HS-27A (cell line): ENCODE measurements at regions not wholly inside any gene's neighbourhood (a gene's known extent, or its start where the extent isn't known, plus 50 kb on each side); places are given as distances from the start of the nearest gene placed in this dataset.
"Not testable (repeated sequence)": the region's sequence is repeated elsewhere in the genome, so short reads cannot be mapped to it uniquely, and the experiment has no call there.

Source experiments
- DNase-seq: peaks from one replicate; pipeline ENCODE4 v3.0.0-alpha.2; 2012; ENCODE audit warnings: low read depth, missing footprints

DNA sequence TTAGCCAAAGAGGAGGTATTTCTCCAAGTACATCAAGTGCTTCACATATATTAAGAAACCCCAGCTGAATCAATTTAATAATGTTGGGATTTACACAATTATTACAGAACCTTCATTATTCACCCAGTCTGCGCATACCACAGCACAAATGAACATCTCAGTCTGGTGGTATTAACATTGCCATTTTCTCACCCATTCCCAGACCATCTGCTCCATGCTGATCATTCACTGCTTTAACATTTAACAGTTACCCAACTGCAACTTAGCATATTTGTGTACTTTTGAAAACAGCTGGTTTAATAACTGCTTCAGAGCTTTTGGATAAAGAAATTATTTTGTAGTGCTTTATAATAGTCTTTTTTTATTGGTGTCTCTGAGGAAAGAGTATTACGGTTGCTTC is 1072.1 kb downstream of the NXPH1 start:
- no peak for DNase-seq

DNA sequence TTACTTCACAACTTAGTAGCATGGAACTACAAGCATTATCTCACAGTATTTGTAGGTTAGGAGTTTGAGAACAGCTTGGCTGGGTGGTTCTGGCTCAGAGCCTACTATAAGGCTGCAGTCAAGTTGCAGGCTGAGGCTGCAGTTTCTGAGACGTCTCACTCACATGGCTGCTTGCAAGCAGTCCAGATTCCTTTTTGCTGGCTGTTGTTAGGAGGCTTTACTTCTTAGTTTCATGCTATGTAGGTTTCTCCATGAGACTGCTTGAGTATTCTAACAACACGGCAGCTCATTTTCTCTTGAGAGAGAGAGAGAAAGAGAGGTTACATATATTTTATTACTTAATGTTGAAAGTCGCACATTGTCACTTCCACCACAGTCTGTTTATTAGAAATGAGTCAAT is 1073.9 kb downstream of the NXPH1 start:
- DNase-seq: no peak

DNA sequence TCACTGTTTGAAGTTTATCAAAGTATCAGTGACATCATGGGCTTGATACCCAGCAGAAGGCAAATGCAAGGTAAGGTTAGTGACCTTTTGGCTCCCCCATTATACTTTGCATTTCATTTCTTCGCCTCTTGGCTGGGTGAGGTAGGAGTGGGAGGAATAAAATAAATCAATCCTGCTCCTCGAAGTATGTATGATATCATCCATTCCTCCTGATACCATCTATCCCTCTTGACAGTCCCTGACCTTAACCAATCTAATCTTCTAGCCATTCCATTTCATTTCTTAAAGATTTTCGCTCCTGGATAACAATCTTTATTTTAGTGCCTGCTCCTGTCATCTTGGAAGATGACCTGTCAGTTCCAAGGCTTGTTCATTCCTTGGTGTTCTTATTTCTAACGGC is 1083.3 kb downstream of the NXPH1 start:
- no peak for DNase-seq

DNA sequence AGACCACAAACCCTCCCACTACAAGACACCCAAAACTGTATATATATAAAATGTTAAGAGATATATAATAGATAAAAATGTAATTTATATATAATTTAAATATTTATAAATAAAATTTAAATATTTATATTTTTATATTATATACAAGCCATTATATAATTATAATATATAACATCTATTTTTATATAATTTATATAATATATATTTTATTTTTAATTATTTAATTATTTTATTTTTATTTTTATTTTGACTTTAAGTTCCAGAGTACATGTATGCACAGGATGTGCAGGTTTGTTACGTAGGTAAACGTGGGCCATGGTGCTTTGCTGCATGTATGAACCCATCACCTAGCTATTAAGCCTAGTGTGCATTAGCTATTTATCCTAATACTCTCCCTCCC is 1090.2 kb downstream of the NXPH1 start:
- no peak for DNase-seq

DNA sequence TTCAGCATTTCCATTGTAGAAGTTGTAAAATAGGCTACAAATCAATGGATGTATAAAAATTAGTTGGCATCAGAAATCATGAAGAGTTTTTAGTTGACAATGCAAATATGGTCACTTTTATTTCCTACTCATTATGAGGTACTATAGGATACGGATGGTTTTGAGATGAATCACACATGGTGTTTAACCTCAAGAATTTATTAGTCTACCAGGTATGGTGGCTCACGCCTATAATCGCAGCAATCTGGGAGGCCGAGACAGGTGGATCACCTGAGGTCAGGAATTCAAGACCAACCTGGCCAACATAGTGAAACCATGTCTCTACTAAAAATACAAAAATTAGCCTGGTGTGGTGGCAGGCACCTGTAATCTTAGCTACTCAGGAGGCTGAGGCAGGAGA is 1119.0 kb downstream of the NXPH1 start:
- DNase-seq: not testable (repeated sequence)

DNA sequence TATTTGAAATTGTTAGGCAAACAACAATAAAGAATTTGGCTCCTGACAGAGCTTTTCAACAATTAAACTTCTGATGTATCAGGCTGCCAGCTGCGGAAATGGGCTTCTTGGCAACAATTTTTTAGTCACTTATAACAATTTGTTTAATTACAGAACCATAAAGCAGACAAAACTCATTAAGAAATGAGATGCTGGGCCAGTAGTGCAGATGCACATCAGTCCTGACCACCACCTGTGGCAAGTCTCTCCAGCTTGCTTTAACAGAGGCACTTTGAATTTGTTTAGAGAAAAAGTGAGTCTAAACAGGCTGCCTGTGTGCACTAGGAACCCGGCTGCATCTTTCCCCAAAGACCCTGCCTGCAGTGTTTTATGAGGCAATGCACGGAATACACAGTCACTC is 1124.4 kb downstream of the NXPH1 start:
- DNase-seq: no peak

DNA sequence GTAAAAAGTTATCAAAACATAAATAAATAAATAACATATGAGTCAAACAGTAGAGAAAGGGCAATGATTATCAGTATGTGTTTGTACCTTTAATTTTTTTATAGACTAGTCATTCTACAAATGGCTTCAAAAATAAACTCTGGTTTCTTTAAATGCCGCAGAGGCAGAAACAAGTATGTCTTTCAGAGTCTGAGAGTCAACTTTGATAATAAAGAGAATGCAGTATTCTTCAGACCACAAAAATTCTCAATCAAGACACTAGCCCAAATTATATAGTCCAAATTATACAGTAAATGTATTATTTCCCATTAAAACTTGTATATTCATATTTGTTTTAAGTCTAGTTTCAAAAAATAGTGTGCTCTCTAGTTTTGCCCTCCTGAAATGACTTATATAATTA is 1142.3 kb downstream of the NXPH1 start:
- no peak for DNase-seq

DNA sequence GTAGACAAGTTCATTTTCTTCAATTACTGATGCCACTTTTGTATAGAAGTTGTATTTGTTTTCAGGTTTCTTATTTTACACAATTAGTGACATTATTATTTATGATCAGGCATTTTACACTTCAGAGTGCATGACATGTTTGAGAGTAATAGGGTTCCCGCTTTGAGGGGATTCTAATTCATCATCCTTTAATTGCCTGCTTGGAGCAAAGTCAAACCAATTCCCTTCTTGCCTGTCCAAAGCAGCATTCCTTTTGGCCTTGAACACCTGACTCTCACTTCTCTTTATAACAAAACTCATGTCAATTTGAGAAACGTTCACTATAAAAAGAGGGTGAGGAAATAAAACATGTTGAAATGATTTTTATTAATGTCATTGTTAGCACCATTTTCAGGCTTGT is 1149.4 kb downstream of the NXPH1 start:
- DNase-seq: no peak

DNA sequence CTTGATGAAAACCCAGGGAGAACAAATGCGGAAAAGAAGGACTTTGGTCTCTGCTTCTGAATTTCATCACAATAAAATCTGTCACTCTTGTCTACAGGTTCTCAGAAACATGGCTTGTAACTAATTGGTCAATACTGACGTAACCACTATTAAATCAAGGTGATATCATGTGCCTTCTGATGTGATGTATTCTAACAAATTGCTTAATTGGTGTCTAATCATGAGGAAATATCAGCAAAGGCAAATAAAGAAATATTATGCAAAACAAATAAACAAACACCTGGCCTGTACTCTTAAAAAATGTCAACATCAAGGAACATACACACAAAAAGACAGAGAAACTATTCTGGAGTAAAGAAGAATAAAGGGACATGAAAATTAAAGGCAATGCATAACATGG is 1165.0 kb downstream of the NXPH1 start:
- DNase-seq: no peak

DNA sequence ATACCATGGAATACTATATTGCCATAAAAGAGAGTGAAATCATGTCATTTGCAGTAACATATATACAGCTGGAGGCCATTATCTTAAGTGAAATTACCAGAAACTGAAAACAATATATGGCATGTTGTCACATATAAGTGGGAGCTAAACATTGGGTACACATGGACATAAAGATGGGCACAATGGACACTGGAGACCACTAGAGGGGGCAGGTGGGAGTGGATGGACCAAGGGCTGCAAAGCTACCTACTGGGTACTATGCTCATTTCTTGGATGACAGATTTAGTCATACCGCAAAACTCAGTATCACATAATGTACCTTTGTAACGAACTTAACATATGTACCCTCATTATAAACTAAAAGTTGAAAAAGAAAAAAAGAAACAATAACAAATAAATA is 1167.6 kb downstream of the NXPH1 start:
- DNase-seq: no peak

DNA sequence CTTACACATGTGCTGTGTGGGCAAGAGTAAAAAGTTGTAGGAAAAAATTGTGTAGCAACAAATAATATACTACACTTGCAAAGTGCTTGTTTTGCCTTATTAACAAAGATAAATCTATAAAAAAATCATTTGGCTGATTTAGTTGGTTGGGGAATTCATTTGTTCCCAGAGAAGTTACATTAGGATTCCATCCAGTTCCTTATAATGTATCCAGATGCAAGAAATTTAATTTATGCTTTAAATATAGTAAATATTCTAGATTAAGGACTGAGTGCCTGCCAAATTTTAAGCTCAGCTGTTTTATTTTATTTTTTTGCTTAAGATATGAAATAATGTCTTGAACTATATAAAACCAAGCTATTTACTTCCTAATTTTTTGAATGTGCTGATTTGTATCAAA is 1169.9 kb downstream of the NXPH1 start:
- no peak for DNase-seq

DNA sequence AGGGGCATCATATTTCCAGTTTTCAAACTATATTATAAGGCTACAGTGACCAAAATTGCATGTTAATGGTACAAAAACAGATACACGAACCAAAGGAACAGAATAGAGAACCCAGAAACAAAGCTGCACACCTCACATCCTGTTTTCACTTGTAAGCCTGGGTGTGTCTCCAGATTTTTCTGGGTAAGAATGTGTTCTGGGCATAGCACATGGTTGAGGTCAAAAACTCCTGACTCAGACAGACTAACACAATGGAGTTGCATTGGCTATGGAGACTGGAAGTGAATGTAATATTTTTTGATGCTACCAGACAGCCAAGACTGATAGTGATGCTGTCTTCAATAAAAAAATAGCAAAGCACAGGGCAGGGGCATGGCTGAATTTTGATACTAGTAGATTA is 1175.2 kb downstream of the NXPH1 start:
- no peak for DNase-seq

DNA sequence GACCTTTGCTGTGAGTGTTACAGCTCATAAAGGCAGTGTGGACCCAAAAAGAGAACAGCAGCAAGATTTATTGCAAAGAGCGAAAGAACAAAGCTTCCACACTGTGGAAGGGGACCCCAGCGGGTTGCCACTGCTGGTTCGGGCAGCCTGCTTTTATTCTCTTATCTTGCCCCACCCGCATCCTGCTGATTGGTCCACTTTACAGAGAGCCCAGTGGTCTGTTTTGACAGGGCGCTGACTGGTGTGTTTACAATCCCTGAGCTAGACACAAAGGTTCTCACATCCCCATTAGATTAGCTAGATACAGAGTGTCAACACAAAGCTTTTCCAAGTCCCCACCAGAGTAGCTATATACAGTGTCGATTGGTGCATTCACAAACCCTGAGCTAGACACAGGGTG is 1187.5 kb downstream of the NXPH1 start:
- DNase-seq: not testable (repeated sequence)

DNA sequence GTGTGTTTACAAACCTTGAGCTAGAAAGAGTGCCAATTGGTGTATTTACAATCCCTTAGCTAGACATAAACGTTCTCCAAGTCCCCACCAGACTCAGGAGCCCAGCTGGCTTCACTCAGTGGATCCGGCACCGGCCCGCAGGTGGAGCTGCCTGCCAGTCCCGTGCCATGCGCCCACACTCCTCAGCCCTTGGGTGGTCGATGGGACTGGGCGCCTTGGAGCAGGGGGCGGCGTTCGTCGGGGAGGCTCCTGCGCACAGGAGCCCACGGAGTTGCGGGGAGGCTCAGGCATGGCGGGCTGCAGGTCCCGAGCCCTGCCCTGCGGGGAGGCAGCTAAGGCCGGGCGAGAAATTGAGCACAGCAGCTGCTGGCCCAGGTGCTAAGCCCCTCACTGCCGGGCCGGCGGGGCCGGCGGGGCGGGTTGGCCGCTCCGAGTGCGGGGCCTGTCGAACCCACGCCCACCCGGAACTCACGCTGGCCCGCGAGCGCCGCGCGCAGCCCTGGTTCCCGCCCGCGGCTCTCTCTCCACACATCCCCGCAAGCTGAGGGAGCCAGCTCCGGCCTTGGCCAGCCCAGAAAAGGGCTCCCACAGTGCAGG is 1188.0 kb downstream of the NXPH1 start:
- DNase-seq: not testable (repeated sequence)

DNA sequence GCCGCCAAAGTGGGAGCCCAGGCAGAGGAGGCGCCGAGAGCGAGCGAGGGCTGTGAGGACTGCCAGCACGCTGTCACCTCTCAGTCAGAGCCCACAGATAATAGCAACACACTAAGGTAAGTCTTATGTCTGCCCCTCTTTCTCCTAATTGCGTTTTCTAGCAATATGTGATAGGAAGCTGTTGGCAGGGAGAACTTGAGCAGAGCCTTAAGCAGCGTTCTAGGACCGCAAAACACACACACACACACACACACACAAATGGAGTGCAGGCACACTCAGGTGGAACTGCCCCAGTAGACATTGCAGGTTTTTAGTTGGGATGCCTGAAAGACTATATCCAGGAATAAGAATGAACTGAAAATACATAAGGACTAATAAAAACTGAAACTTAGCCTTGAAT is 1188.5 kb downstream of the NXPH1 start:
- no peak for DNase-seq

DNA sequence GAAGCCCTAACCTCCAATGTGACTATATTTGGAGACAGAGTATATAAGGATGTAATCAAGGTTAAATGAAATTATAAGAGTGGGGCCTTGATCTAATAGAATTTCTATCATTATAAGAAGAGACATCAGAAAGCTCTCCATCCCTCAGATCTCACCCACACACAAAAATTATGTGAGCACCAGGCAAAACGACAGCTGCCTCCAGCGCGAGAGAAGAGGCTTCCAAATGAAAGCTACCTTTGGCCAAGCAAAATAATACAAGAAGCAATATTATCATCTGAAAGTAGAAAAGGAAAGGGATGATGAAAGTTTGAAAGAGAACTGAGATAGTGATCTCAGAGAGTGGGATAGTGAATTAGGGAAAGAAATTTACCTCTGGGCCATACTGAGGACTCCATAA is 1192.5 kb downstream of the NXPH1 start:
- DNase-seq: no peak

DNA sequence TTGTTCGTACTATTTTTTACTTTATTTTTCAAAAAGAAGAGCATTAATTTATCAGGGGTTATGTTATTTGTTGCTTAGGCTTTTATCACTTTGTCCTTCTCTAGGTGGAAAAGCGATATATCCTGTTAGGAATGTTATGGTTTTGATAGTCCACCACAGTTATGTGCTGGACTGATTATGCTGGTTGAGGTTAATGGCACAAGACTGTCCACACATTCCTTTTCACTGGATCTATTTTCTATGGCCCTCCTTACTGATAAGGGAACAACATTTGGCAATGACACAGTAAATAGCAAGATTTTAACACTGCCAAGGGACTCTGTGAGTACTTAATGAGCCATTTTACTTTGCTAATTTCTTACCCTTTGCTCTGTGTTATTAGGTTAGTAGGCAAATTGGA is 1212.3 kb downstream of the NXPH1 start:
- no peak for DNase-seq

DNA sequence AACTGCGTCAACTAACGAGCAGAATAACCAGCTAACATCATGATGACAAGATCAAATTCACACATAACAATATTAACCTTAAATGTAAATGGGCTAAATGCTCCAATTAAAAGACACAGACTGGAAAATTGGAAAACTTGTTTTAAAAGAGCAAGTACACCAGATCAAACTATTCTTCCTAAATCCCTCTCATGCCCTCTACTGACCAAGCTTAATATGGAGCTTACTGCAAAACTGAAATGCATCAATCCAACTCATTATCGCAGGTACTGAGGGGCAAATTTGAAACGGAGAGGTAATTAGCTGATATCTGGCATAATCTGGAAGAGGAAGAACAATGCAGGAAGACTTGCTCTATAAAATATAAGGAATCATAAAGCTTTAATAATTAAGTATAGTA is 1223.8 kb downstream of the NXPH1 start:
- no peak for DNase-seq

DNA sequence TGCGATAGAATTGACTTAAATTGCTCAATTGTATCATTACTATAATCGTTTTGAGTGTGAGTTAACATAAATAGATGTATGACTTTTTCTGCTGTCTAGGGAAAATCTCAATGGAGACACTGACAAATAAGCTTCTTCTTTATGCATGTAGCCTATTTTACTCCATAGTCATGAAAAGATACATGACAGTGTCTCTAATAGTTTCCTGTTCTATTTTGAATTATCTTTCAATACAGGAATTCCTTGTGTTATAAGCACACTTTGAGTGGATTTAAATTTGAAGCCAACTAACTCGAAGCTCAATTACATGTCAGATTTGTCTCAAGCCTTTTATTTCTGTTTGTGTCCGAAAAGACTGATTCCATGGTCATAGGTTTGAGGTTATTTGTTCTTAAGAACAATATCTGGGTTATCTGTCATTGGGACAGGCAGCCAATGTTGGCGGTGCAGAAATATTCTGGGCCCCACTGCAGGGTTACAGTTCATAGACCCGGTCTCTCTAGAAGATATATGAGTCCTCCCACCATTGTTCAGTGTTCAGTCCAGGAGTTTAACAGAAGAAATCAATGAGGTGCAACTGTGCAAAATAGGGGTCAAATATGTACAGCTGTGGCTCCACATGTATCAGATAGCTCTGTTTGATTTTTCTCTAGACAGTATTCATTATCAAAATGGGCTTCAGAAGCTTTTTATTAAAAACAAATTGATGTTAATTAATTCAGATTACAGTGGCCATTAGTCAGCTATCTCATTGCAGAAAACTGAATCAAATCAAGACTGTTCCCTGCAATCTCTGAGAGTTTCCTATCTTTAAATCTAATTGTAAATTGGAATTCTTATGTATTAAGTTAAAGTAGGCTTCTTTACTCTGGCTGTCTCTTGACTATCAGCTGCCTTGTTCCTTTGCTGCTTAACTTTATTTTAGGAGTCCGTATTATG is 1238.8 kb downstream of the NXPH1 start:
- DNase-seq: no peak

DNA sequence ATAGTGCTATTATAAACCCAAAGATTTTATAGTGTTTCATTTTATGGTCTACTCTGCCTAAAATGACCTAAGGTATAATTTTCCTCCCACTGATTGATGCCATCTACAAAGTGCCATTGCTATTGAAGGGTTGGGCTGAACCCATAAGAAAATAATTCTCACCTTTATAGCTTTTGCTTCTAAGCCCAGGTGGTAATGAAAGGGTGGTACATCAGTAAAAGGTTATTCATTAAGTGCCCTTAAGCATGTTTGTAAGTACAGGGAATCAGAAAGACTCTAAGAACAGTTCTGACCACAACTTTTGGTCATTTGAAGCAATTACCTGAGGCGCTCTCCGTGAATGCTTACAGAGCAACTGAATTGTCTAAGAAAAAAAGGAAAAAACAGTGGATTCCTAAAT is 1247.3 kb downstream of the NXPH1 start:
- DNase-seq: no peak

DNA sequence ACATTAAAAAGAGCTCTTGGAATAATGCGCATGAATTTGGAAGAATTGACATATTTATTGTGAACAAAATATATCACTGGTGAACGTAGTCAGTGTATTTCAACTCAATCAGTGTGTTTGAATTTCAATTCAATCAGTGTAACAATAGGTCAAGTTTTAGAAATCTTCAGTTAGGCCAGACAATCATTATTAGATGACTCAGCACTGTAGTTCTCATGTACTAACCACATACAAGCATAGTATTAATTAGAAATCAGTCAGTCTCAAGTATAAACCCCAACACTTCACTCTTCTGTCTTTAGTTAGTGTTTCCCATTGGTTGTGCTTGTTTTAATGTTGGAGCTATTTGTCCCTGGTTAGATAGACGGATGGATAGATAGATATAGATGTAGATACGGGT is 1247.9 kb downstream of the NXPH1 start:
- no peak for DNase-seq

DNA sequence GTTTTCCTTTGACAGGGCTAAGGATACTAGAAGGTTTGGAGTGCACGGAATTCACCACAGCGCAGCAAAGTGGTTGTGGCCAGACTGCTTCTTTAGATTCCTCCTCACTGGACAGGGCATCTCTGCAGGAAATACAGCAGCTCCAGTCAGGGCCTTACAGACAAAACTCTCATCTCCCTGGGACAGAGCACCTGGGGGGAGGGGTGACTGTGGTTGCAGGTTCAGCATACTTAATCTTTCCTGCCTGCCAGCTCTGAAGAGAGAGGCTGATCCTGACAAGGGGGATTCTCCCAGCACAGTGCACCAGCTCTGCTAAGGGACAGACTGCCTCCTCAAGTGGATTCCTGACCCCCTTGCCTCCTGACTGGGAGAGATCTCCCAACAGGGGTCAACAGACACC is 1257.9 kb downstream of the NXPH1 start:
- no peak for DNase-seq

DNA sequence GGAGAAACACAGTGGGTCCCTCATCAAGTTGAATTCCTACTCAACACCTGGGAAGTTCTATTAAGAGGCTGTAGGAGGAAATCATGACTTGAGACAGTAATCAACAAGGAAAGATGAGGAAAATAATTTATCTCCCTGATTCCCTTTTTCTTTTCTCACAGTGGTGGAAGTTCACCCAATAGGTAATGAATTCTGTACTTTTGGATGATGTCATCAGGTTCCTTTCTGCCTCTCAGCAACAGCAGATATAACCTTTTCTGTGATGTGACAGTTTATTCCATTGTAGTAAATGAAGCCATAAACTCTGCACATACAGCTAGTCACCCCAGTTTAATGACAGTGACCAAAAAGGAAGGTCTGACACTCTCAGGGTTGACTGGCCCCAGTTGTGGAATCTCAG is 1265.0 kb downstream of the NXPH1 start:
- no peak for DNase-seq

DNA sequence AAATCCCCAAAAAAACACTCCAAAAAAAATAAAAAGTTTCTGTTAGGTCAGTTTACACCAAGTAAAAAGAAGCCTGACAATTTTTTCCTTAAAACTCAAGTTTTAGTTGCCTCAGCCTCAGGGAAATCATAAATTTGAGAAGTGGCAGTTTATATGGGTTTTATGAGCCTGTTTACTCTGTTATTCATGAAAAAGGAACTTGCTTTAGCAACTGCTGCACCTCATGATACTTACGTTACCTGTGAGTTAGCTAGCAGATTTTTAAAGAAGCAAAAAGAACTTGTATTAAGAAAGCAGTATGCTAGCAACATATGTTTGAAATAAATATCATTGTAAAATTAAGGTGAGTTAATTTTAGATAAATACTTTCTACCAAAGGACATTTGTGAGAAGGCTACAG is 1264.5 kb upstream of the PHF14 start:
- DNase-seq: no peak
